ENCODE measurements at regions not wholly inside any gene's neighbourhood (a gene's known extent, or its start where the extent isn't known, plus 50 kb on each side); places are given as distances from the start of the nearest gene placed in this dataset.

DNA sequence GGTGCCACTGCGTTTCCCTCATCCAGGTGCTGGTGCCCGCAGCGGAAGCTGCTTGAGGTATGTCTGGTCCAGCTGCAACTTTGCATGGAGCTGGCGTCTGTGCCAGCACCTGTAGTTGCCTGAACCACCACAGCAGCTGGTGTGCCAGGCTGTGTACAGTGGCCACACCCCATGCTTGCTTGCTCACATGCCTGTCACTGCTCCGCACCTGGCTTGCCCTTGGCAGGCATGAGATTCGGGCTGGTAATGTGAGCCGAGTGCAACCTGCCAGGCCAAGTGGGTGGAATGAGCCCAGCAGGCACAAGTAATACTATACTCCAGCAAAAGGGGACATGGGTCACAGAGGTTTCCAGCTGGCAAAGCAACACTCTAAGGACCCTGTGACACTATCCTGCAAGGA is 1123.3 kb upstream of the ACVR2A start:
- TF ChIP-seq ZNF70 (CRISPR knock-in tag; IDR thresholded peaks at IDR 0.05) = no peak
- TF ChIP-seq TCF4 (CRISPR knock-in tag; IDR thresholded peaks at IDR 0.05; ENCODE audit: borderline replicate concordance) = no peak
- TF ChIP-seq ZNF565 (CRISPR knock-in tag; conservative IDR thresholded peaks at IDR 0.05; ENCODE audit: low read depth) = no peak
- TF ChIP-seq, protein P1, sequence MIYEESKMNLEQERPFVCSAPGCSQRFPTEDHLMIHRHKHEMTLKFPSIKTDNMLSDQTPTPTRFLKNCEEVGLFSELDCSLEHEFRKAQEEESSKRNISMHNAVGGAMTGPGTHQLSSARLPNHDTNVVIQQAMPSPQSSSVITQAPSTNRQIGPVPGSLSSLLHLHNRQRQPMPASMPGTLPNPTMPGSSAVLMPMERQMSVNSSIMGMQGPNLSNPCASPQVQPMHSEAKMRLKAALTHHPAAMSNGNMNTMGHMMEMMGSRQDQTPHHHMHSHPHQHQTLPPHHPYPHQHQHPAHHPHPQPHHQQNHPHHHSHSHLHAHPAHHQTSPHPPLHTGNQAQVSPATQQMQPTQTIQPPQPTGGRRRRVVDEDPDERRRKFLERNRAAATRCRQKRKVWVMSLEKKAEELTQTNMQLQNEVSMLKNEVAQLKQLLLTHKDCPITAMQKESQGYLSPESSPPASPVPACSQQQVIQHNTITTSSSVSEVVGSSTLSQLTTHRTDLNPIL (CRISPR knock-in tag; IDR thresholded peaks at IDR 0.05; ENCODE audit: low read depth) = no peak
- TF ChIP-seq, protein P2, sequence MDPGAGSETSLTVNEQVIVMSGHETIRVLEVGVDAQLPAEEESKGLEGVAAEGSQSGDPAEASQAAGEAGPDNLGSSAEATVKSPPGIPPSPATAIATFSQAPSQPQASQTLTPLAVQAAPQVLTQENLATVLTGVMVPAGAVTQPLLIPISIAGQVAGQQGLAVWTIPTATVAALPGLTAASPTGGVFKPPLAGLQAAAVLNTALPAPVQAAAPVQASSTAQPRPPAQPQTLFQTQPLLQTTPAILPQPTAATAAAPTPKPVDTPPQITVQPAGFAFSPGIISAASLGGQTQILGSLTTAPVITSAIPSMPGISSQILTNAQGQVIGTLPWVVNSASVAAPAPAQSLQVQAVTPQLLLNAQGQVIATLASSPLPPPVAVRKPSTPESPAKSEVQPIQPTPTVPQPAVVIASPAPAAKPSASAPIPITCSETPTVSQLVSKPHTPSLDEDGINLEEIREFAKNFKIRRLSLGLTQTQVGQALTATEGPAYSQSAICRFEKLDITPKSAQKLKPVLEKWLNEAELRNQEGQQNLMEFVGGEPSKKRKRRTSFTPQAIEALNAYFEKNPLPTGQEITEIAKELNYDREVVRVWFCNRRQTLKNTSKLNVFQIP (CRISPR knock-in tag; IDR thresholded peaks at IDR 0.05; ENCODE audit: borderline replicate concordance, low read depth) = no peak
- TF ChIP-seq OSR1 (CRISPR knock-in tag; IDR thresholded peaks at IDR 0.05) = no peak
- no peak for TF ChIP-seq PPARA (CRISPR knock-in tag; IDR thresholded peaks at IDR 0.05; ENCODE audit: borderline replicate concordance)
